H1 (cell line): ENCODE measurements at regions not wholly inside any gene's neighbourhood (a gene's known extent, or its start where the extent isn't known, plus 50 kb on each side); places are given as distances from the start of the nearest gene placed in this dataset.

ENCODE experiments used
- MAFK ChIP-seq: IDR thresholded peaks from 2 replicates; pipeline ENCODE4 v1.6.1; 2012; ENCODE audit warnings: low read depth, mild to moderate bottlenecking, improper control_type of control experiment, low read length
- YY1 ChIP-seq: IDR thresholded peaks from 2 replicates; pipeline ENCODE4 v1.6.1; 2011; ENCODE audit warnings: low read depth, mild to moderate bottlenecking, low read length

DNA sequence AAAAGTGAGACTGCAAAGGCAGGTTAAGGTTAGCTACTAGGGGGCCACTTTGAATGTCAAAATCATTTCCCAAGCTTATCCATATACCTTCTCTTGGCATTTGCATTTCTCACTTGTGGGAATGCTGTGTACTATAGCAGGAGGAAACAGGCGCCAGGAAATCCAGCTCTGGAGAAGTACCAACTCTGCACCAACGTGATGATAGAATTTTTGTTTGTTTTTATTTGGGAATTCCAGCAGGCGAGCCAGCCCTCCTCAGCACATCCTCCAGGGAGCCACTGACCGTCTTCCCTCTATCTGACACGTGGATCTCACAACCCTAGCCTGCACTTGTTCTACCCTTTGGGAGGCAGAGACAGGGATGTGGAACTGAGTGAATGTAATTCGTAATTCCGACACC is 318.0 kb downstream of the ACTL7B start (continued):
- no peak for TF ChIP-seq MAFK
- TF ChIP-seq YY1 = no peak
